ENCODE measurements at regions not wholly inside any gene's neighbourhood (a gene's known extent, or its start where the extent isn't known, plus 50 kb on each side); places are given as distances from the start of the nearest gene placed in this dataset.

GRCh38 chr4:129545599-129546278 lies 449.8 kb downstream of the C4orf33 start:
- Histone ChIP-seq H3K4me1 (ENCODE audit: control insufficient read depth, insufficient read depth, low read length) (no peaks in the 10 kb centered on the region), H3K9me3 (ENCODE audit: control insufficient read depth, insufficient read depth, low read depth, low read length) (no peaks in the 10 kb centered on the region), H3K36me3 (ENCODE audit: control insufficient read depth in 2 of 2, insufficient read depth in 1 of 2, low read length in 2 of 2) (no peaks in the 10 kb centered on the region), H3K4me3 (ENCODE audit: low read depth, low read length) (no peak overlapping the region), H3K27ac (ENCODE audit: extremely low read depth, low read depth, low read length) (no peak overlapping the region)
- TF ChIP-seq ZNF791 (tag by site-specific recombination; IDR thresholded peaks at IDR 0.05) (no peak), SP2 (tag by site-specific recombination; IDR thresholded peaks at IDR 0.05) (no peak), ZNF521 (tag by site-specific recombination; IDR thresholded peaks at IDR 0.05) (no peak), ZNF555 (tag by site-specific recombination; conservative IDR thresholded peaks at IDR 0.05) (no peak), ZBTB44 (tag by site-specific recombination; IDR thresholded peaks at IDR 0.05) (no peak), ZNF324 (tag by site-specific recombination; IDR thresholded peaks at IDR 0.05) (no peak), ZNF473 (tag by site-specific recombination; IDR thresholded peaks at IDR 0.05) (no peak), SP7 (tag by site-specific recombination; IDR thresholded peaks at IDR 0.05) (no peak)
- ChIA-PET CTCF (no interaction called here), POLR2A (no interaction called here)

- ChIA-PET CTCF (no interaction called here), POLR2A (no interaction called here)
- Histone ChIP-seq H3K27ac (ENCODE audit: extremely low read depth, low read depth, low read length) (no peak overlapping the region), H3K4me1 (ENCODE audit: control insufficient read depth, insufficient read depth, low read length) (no peaks in the 10 kb centered on the region), H3K36me3 (ENCODE audit: control insufficient read depth in 2 of 2, insufficient read depth in 1 of 2, low read length in 2 of 2) (no peaks in the 10 kb centered on the region), H3K9me3 (ENCODE audit: control insufficient read depth, insufficient read depth, low read depth, low read length) (no peaks in the 10 kb centered on the region), H3K4me3 (ENCODE audit: low read depth, low read length) (no peak overlapping the region)
- TF ChIP-seq ZNF2 (tag by site-specific recombination; IDR thresholded peaks at IDR 0.05), result no peak
- TF ChIP-seq ZNF560 (tag by site-specific recombination; IDR thresholded peaks at IDR 0.05; ENCODE audit: borderline replicate concordance), result no peak
- no peak for TF ChIP-seq SCRT2 (tag by site-specific recombination; IDR thresholded peaks at IDR 0.05)
- no peak for TF ChIP-seq KLF10 (tag by site-specific recombination; IDR thresholded peaks at IDR 0.05)
- TF ChIP-seq ZNF555 (tag by site-specific recombination; conservative IDR thresholded peaks at IDR 0.05), result no peak
- TF ChIP-seq KLF8 (tag by site-specific recombination; IDR thresholded peaks at IDR 0.05), result no peak
- TF ChIP-seq OVOL3 (tag by site-specific recombination; IDR thresholded peaks at IDR 0.05), result no peak
- TF ChIP-seq ZNF133 (tag by site-specific recombination; IDR thresholded peaks at IDR 0.05), result no peak
- no peak for TF ChIP-seq ZNF501 (tag by site-specific recombination; IDR thresholded peaks at IDR 0.05)
- no peak for TF ChIP-seq ZNF521 (tag by site-specific recombination; IDR thresholded peaks at IDR 0.05)
- TF ChIP-seq ZNF510 (tag by site-specific recombination; IDR thresholded peaks at IDR 0.05; ENCODE audit: insufficient replicate concordance), result no peak
- no peak for TF ChIP-seq ZNF174 (tag by site-specific recombination; IDR thresholded peaks at IDR 0.05)
- TF ChIP-seq KLF1 (tag by site-specific recombination; IDR thresholded peaks at IDR 0.05), result no peak
- TF ChIP-seq ZNF776 (tag by site-specific recombination; IDR thresholded peaks at IDR 0.05; ENCODE audit: borderline replicate concordance), result no peak
- no peak for TF ChIP-seq ZNF433 (tag by site-specific recombination; IDR thresholded peaks at IDR 0.05; ENCODE audit: low read depth)
Observed at GRCh38 chr4:129546531-129546930, 450.6 kb downstream of the C4orf33 start.

- Histone ChIP-seq H3K4me3 (ENCODE audit: low read depth, low read length) (no peak overlapping the region), H3K27ac (ENCODE audit: extremely low read depth, low read depth, low read length) (no peak overlapping the region), H3K4me1 (ENCODE audit: control insufficient read depth, insufficient read depth, low read length) (no peaks in the 10 kb centered on the region), H3K9me3 (ENCODE audit: control insufficient read depth, insufficient read depth, low read depth, low read length) (no peaks in the 10 kb centered on the region), H3K36me3 (ENCODE audit: control insufficient read depth in 2 of 2, insufficient read depth in 1 of 2, low read length in 2 of 2) (no peaks in the 10 kb centered on the region)
- ChIA-PET POLR2A (no interaction called here), CTCF (no interaction called here)
- TF ChIP-seq ZNF645 (tag by site-specific recombination; IDR thresholded peaks at IDR 0.05) (no peak), ZNF76 (tag by site-specific recombination; IDR thresholded peaks at IDR 0.05; ENCODE audit: borderline replicate concordance, low read depth) (no peak), ZNF670 (tag by site-specific recombination; IDR thresholded peaks at IDR 0.05; ENCODE audit: low read depth) (no peak), TSHZ1 (tag by site-specific recombination; IDR thresholded peaks at IDR 0.05; ENCODE audit: borderline replicate concordance) (no peak), KLF9 (tag by site-specific recombination; IDR thresholded peaks at IDR 0.05; ENCODE audit: low read depth) (no peak)
Observed at GRCh38 chr4:129550281-129550785, 454.4 kb downstream of the C4orf33 start.

All from HEK293 (cell line).